ENCODE measurements at regions not wholly inside any gene's neighbourhood (a gene's known extent, or its start where the extent isn't known, plus 50 kb on each side); places are given as distances from the start of the nearest gene placed in this dataset.

GRCh38 chr5:156008844-156009243 is 318.1 kb upstream of the SGCD start:
- Histone ChIP-seq H3K27me3 (ENCODE audit: insufficient read depth, low read length) (no peaks in the 10 kb centered on the region), H3K27ac (ENCODE audit: low read length) (no peak overlapping the region), H3K4me3 (ENCODE audit: low read length) (no peak overlapping the region), H3K9ac (ENCODE audit: low read depth, low read length) (no peak overlapping the region), H3K9me3 (ENCODE audit: insufficient read depth, low read depth, low read length) (no peaks in the 10 kb centered on the region), H3K4me1 (ENCODE audit: insufficient read depth, low read length) (no peaks in the 10 kb centered on the region), H3K36me3 (ENCODE audit: insufficient read depth, low read depth, low read length) (no peaks in the 10 kb centered on the region)

GRCh38 chr5:156009583-156009982 is 317.4 kb upstream of the SGCD start:
- Histone ChIP-seq H3K4me3 (ENCODE audit: low read length) (no peak overlapping the region), H3K36me3 (ENCODE audit: insufficient read depth, low read depth, low read length) (no peaks in the 10 kb centered on the region), H3K9me3 (ENCODE audit: insufficient read depth, low read depth, low read length) (no peaks in the 10 kb centered on the region), H3K4me1 (ENCODE audit: insufficient read depth, low read length) (no peaks in the 10 kb centered on the region), H3K9ac (ENCODE audit: low read depth, low read length) (no peak overlapping the region), H3K27ac (ENCODE audit: low read length) (no peak overlapping the region), H3K27me3 (ENCODE audit: insufficient read depth, low read length) (no peaks in the 10 kb centered on the region)

GRCh38 chr5:156015137-156015536 is 311.8 kb upstream of the SGCD start:
- Histone ChIP-seq H3K27ac (ENCODE audit: low read length) (no peak overlapping the region), H3K27me3 (ENCODE audit: insufficient read depth, low read length) (no peaks in the 10 kb centered on the region), H3K4me1 (ENCODE audit: insufficient read depth, low read length) (no peaks in the 10 kb centered on the region), H3K36me3 (ENCODE audit: insufficient read depth, low read depth, low read length) (no peaks in the 10 kb centered on the region), H3K9ac (ENCODE audit: low read depth, low read length) (no peak overlapping the region), H3K9me3 (ENCODE audit: insufficient read depth, low read depth, low read length) (no peaks in the 10 kb centered on the region), H3K4me3 (ENCODE audit: low read length) (no peak overlapping the region)

GRCh38 chr5:156019130-156019529 is 307.8 kb upstream of the SGCD start:
- Histone ChIP-seq H3K9ac (ENCODE audit: low read depth, low read length) (no peak overlapping the region), H3K9me3 (ENCODE audit: insufficient read depth, low read depth, low read length) (no peaks in the 10 kb centered on the region), H3K36me3 (ENCODE audit: insufficient read depth, low read depth, low read length) (no peaks in the 10 kb centered on the region), H3K4me3 (ENCODE audit: low read length) (no peak overlapping the region), H3K4me1 (ENCODE audit: insufficient read depth, low read length) (peaks cover 13% of the 10 kb centered on the region; the same call in 1 of the 2 replicates), H3K27me3 (ENCODE audit: insufficient read depth, low read length) (no peaks in the 10 kb centered on the region), H3K27ac (ENCODE audit: low read length) (no peak overlapping the region)

- Histone ChIP-seq H3K27ac (ENCODE audit: low read length) (no peak overlapping the region), H3K4me1 (ENCODE audit: insufficient read depth, low read length) (peaks cover 13% of the 10 kb centered on the region; the same call in 1 of the 2 replicates)
These were observed 307.3 kb upstream of the SGCD start for GRCh38 chr5:156019571-156020180.

GRCh38 chr5:156020647-156021046 is 306.3 kb upstream of the SGCD start:
- Histone ChIP-seq H3K27ac (ENCODE audit: low read length) (no peak overlapping the region), H3K9ac (ENCODE audit: low read depth, low read length) (no peak overlapping the region), H3K36me3 (ENCODE audit: insufficient read depth, low read depth, low read length) (no peaks in the 10 kb centered on the region), H3K4me3 (ENCODE audit: low read length) (no peak overlapping the region), H3K4me1 (ENCODE audit: insufficient read depth, low read length) (peaks cover 13% of the 10 kb centered on the region; the same call in 1 of the 2 replicates), H3K27me3 (ENCODE audit: insufficient read depth, low read length) (no peaks in the 10 kb centered on the region), H3K9me3 (ENCODE audit: insufficient read depth, low read depth, low read length) (no peaks in the 10 kb centered on the region)

More at GRCh38 chr5:156019571-156020180, 307.3 kb upstream of the SGCD start:
- no peaks in the 10 kb centered on the region for H3K36me3 ChIP-seq (ENCODE audit: insufficient read depth, low read depth, low read length)
- no peaks in the 10 kb centered on the region for H3K27me3 ChIP-seq (ENCODE audit: insufficient read depth, low read length)
- no peak overlapping the region for H3K4me3 ChIP-seq (ENCODE audit: low read length)
- H3K9me3 ChIP-seq (ENCODE audit: insufficient read depth, low read depth, low read length), result no peaks in the 10 kb centered on the region
- H3K9ac ChIP-seq (ENCODE audit: low read depth, low read length), result no peak overlapping the region

GRCh38 chr5:156021866-156022265 is 305.1 kb upstream of the SGCD start:
- no peaks in the 10 kb centered on the region for H3K36me3 ChIP-seq (ENCODE audit: insufficient read depth, low read depth, low read length)
- H3K9me3 ChIP-seq (ENCODE audit: insufficient read depth, low read depth, low read length), result no peaks in the 10 kb centered on the region
- no peaks in the 10 kb centered on the region for H3K27me3 ChIP-seq (ENCODE audit: insufficient read depth, low read length)
- H3K4me1 ChIP-seq (ENCODE audit: insufficient read depth, low read length), result peaks cover 13% of the 10 kb centered on the region; the same call in 1 of the 2 replicates
- H3K27ac ChIP-seq (ENCODE audit: low read length), result no peak overlapping the region
- H3K9ac ChIP-seq (ENCODE audit: low read depth, low read length), result no peak overlapping the region
- H3K4me3 ChIP-seq (ENCODE audit: low read length), result no peak overlapping the region

- H3K27me3 ChIP-seq (ENCODE audit: insufficient read depth, low read length), result no peaks in the 10 kb centered on the region
- H3K27ac ChIP-seq (ENCODE audit: low read length), result no peak overlapping the region
- H3K4me1 ChIP-seq (ENCODE audit: insufficient read depth, low read length), result peaks cover 13% of the 10 kb centered on the region; the same call in 1 of the 2 replicates
- no peak overlapping the region for H3K4me3 ChIP-seq (ENCODE audit: low read length)
- no peaks in the 10 kb centered on the region for H3K36me3 ChIP-seq (ENCODE audit: insufficient read depth, low read depth, low read length)
- H3K9ac ChIP-seq (ENCODE audit: low read depth, low read length), result no peak overlapping the region
- H3K9me3 ChIP-seq (ENCODE audit: insufficient read depth, low read depth, low read length), result no peaks in the 10 kb centered on the region
These were observed 301.3 kb upstream of the SGCD start for GRCh38 chr5:156025656-156026055.

GRCh38 chr5:156031181-156031580 is 295.8 kb upstream of the SGCD start:
- no peak overlapping the region for H3K4me3 ChIP-seq (ENCODE audit: low read length)
- H3K9me3 ChIP-seq (ENCODE audit: insufficient read depth, low read depth, low read length), result no peaks in the 10 kb centered on the region
- H3K36me3 ChIP-seq (ENCODE audit: insufficient read depth, low read depth, low read length), result no peaks in the 10 kb centered on the region
- no peaks in the 10 kb centered on the region for H3K27me3 ChIP-seq (ENCODE audit: insufficient read depth, low read length)
- no peak overlapping the region for H3K9ac ChIP-seq (ENCODE audit: low read depth, low read length)
- H3K27ac ChIP-seq (ENCODE audit: low read length), result no peak overlapping the region
- peaks cover 7% of the 10 kb centered on the region; the same call in 1 of the 2 replicates for H3K4me1 ChIP-seq (ENCODE audit: insufficient read depth, low read length)

- Histone ChIP-seq H3K27ac (ENCODE audit: low read length) (no peak overlapping the region), H3K27me3 (ENCODE audit: insufficient read depth, low read length) (no peaks in the 10 kb centered on the region), H3K4me1 (ENCODE audit: insufficient read depth, low read length) (peaks cover 7% of the 10 kb centered on the region; the same call in 1 of the 2 replicates), H3K4me3 (ENCODE audit: low read length) (no peak overlapping the region), H3K9me3 (ENCODE audit: insufficient read depth, low read depth, low read length) (no peaks in the 10 kb centered on the region), H3K36me3 (ENCODE audit: insufficient read depth, low read depth, low read length) (no peaks in the 10 kb centered on the region), H3K9ac (ENCODE audit: low read depth, low read length) (no peak overlapping the region)
These were observed 290.3 kb upstream of the SGCD start for GRCh38 chr5:156036640-156037039.

GRCh38 chr5:156037151-156037909 is 289.6 kb upstream of the SGCD start:
- no peaks in the 10 kb centered on the region for H3K9me3 ChIP-seq (ENCODE audit: insufficient read depth, low read depth, low read length)
- no peak overlapping the region for H3K9ac ChIP-seq (ENCODE audit: low read depth, low read length)
- H3K36me3 ChIP-seq (ENCODE audit: insufficient read depth, low read depth, low read length), result no peaks in the 10 kb centered on the region
- H3K27ac ChIP-seq (ENCODE audit: low read length), result no peak overlapping the region
- no peak overlapping the region for H3K4me3 ChIP-seq (ENCODE audit: low read length)
- peaks cover 7% of the 10 kb centered on the region; the same call in 1 of the 2 replicates for H3K4me1 ChIP-seq (ENCODE audit: insufficient read depth, low read length)
- no peaks in the 10 kb centered on the region for H3K27me3 ChIP-seq (ENCODE audit: insufficient read depth, low read length)

- peaks cover 10% of the 10 kb centered on the region for H3K9me3 ChIP-seq (ENCODE audit: insufficient read depth, low read depth, low read length)
- no peaks in the 10 kb centered on the region for H3K27me3 ChIP-seq (ENCODE audit: insufficient read depth, low read length)
- peaks cover 7% of the 10 kb centered on the region; the same call in 1 of the 2 replicates for H3K36me3 ChIP-seq (ENCODE audit: insufficient read depth, low read depth, low read length)
- H3K4me3 ChIP-seq (ENCODE audit: low read length), result peak overlapping the region; percentile 3; the same call in 1 of the 2 replicates
- H3K4me1 ChIP-seq (ENCODE audit: insufficient read depth, low read length), result peaks cover 10% of the 10 kb centered on the region
- peak overlapping the region; percentile 25 for H3K27ac ChIP-seq (ENCODE audit: low read length)
- no peak overlapping the region for H3K9ac ChIP-seq (ENCODE audit: low read depth, low read length)
These were observed 284.2 kb upstream of the SGCD start for GRCh38 chr5:156042726-156043125.
